A673 (cell line): ENCODE measurements at regions not wholly inside any gene's neighbourhood (a gene's known extent, or its start where the extent isn't known, plus 50 kb on each side); places are given as distances from the start of the nearest gene placed in this dataset.

ENCODE experiments used
- BruUV-seq: library from RNA; stranded (reverse); fragments of 400-500 nt; replicated peaks from 2 replicates; lab custom pipeline; 2021; lab: Mats Ljungman, UMichigan
- CTCF ChIA-PET: fragments of 300-600 bp; sonication (Branson Sonifier 250); formaldehyde crosslinking; loops from one replicate; lab custom pipeline; 2022; ENCODE audit warnings: antibody characterized with exemption; lab: Charles Lee
- POLR2A ChIA-PET: fragments of 300-600 bp; sonication (Branson Sonifier 250); formaldehyde crosslinking; loops from one replicate; lab custom pipeline; 2022; ENCODE audit warnings: antibody characterized with exemption; ENCODE audit not compliant: low non-redundant PET; lab: Charles Lee
- DNase-seq: peaks from one replicate; pipeline ENCODE4 v3.0.0-alpha.2; 2015; ENCODE audit warnings: low spot score
- H3K27ac ChIP-seq: fragments of 200-600 bp; sonication (generic); 2 replicates; pipeline ENCODE4 v1.5.1; 2016; ENCODE audit warnings: mixed run types, low read depth, mild to moderate bottlenecking, mixed read lengths, antibody characterized with exemption, low read length; ENCODE audit not compliant: poor library complexity, severe bottlenecking
- H3K27me3 ChIP-seq: fragments of 200-600 bp; sonication (generic); replicated peaks from 2 replicates; pipeline ENCODE4 v1.6.1; 2017; ENCODE audit warnings: mixed run types, low read depth, mild to moderate bottlenecking, mixed read lengths, antibody characterized with exemption, low read length; ENCODE audit not compliant: insufficient read depth, poor library complexity
- H3K36me3 ChIP-seq: fragments of 200-600 bp; sonication (generic); 2 replicates; pipeline ENCODE4 v1.6.1; 2016; ENCODE audit warnings: mixed run types, mild to moderate bottlenecking, mixed read lengths, antibody characterized with exemption, low read length; ENCODE audit not compliant: insufficient read depth, poor library complexity, severe bottlenecking
- H3K4me1 ChIP-seq: fragments of 200-600 bp; sonication (generic); 2 replicates; pipeline ENCODE4 v1.6.1; 2017; ENCODE audit warnings: mixed run types, mild to moderate bottlenecking, mixed read lengths, antibody characterized with exemption, low read length; ENCODE audit not compliant: insufficient read depth, poor library complexity, severe bottlenecking
- H3K4me3 ChIP-seq: fragments of 200-600 bp; sonication (generic); 2 replicates; pipeline ENCODE4 v1.5.1; 2016; ENCODE audit warnings: low read depth, mixed run types, mild to moderate bottlenecking, mixed read lengths, low read length; ENCODE audit not compliant: poor library complexity, severe bottlenecking
- H3K9me3 ChIP-seq: fragments of 200-600 bp; sonication (generic); 2 replicates; pipeline ENCODE4 v1.6.1; 2016; ENCODE audit warnings: mixed run types, low read depth, mild to moderate bottlenecking, mixed read lengths, antibody characterized with exemption, low read length; ENCODE audit not compliant: poor library complexity, severe bottlenecking
- CTCF ChIP-seq: fragments of 300-800, 200-600 bp; sonication (generic); conservative IDR thresholded peaks from 2 replicates; pipeline ENCODE4 v1.5.1; 2017; ENCODE audit warnings: low read depth, mild to moderate bottlenecking, antibody characterized with exemption, low read length, moderate library complexity, mixed read lengths
- EZH2 ChIP-seq: fragments of 200-600 bp; sonication (generic); IDR thresholded peaks from 2 replicates; pipeline ENCODE4 v1.6.1; 2017; ENCODE audit warnings: borderline replicate concordance, low read depth, mild to moderate bottlenecking, mixed read lengths, antibody characterized with exemption, low read length; ENCODE audit not compliant: poor library complexity, severe bottlenecking
- intact Hi-C: fragments of 100-400 bp; cut with micrococcal nuclease; formaldehyde crosslinking; loops from one replicate; pipeline ENCODE4 v1.10.0; 2022; ENCODE audit not compliant: unreplicated experiment

- Histone ChIP-seq H3K27me3 (no peaks in the 10 kb centered on the region), H3K27ac (no peak overlapping the region), H3K4me1 (no peaks in the 10 kb centered on the region), H3K4me3 (no peak overlapping the region), H3K9me3 (no peaks in the 10 kb centered on the region), H3K36me3 (peaks cover 5% of the 10 kb centered on the region)
- DNase-seq: no peak
- POLR2A ChIA-PET: no interaction called here
- intact Hi-C loops: loop anchor here (5.0 to 10.0 kb wide), 2 partner anchors 340 to 408 kb away; no protein-coding TSS in a partner anchor
- CTCF ChIA-PET: no interaction called here
- BruUV-seq: no TSS peak
- TF ChIP-seq CTCF (no peak), EZH2 (no peak)
Observed at GRCh38 chr22:25364736-25365241, 145.3 kb downstream of the CRYBB2 start.

- no peaks in the 10 kb centered on the region for H3K4me1 ChIP-seq
- no peak for DNase-seq
- no peak overlapping the region for H3K27ac ChIP-seq
- H3K27me3 ChIP-seq: no peaks in the 10 kb centered on the region
- TF ChIP-seq EZH2: no peak
- TF ChIP-seq CTCF: no peak
- no TSS peak for BruUV-seq
- H3K4me3 ChIP-seq: no peak overlapping the region
- H3K36me3 ChIP-seq: no peaks in the 10 kb centered on the region
- H3K9me3 ChIP-seq: no peaks in the 10 kb centered on the region
- POLR2A ChIA-PET: interaction anchor here (0.6 kb wide), 1 partner anchor 302 kb away, joined by 7 read pairs; no protein-coding TSS in a partner anchor
- intact Hi-C loops: loop anchor here (10.0 kb wide), 1 partner anchor 339 kb away; no protein-coding TSS in a partner anchor
- CTCF ChIA-PET: no interaction called here
Observed at GRCh38 chr22:25365491-25366261, 146.2 kb downstream of the CRYBB2 start.

- ChIA-PET CTCF (no interaction called here), POLR2A (interaction anchor here (0.6 kb wide), 1 partner anchor 303 kb away, joined by 7 read pairs; no protein-coding TSS in a partner anchor)
- Histone ChIP-seq H3K27me3 (no peaks in the 10 kb centered on the region), H3K9me3 (no peaks in the 10 kb centered on the region), H3K27ac (no peak overlapping the region), H3K4me1 (no peaks in the 10 kb centered on the region), H3K4me3 (no peak overlapping the region), H3K36me3 (no peaks in the 10 kb centered on the region)
- intact Hi-C loops: loop anchor here (10.0 kb wide), 1 partner anchor 338 kb away; no protein-coding TSS in a partner anchor
- TF ChIP-seq CTCF: no peak
- no peak for TF ChIP-seq EZH2
- DNase-seq: no peak
- no TSS peak for BruUV-seq
Observed at GRCh38 chr22:25366408-25366807, 147.0 kb downstream of the CRYBB2 start.
